DND-41 (cell line): ENCODE measurements at regions not wholly inside any gene's neighbourhood (a gene's known extent, or its start where the extent isn't known, plus 50 kb on each side); places are given as distances from the start of the nearest gene placed in this dataset.

ENCODE experiments used
- EZH2 ChIP-seq: IDR thresholded peaks from 3 replicates; pipeline ENCODE4 v1.6.1; 2012; ENCODE audit warnings: borderline replicate concordance, low read depth, mild to moderate bottlenecking, moderate library complexity, low read length, inconsistent platforms; ENCODE audit not compliant: severe bottlenecking
- TF ChIP-seq, protein P1 (sequence below): IDR thresholded peaks from 2 replicates; pipeline ENCODE4 v1.5.1; 2012; ENCODE audit warnings: borderline replicate concordance, low read length, moderate library complexity, mild to moderate bottlenecking; ENCODE audit not compliant: poor library complexity, severe bottlenecking; ENCODE audit errors: extremely low read depth

DNA sequence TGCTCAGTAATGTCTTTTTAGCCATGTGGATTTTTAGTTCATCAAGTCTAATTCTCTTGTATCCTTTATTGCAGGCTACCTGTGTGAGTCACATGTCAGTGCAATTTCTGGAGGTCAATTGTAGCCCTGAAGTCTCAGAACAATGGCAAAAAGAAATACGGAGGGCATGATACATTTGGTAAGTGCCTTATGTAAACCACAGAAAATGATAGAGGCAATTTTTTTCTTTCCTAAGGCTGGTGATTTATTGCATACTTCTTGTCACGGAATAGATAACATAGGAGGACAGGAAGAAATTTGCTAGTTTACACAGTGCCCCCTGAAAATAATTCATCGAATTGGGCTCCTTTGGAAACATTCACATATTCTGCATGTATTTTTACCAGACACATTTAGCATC lies 235.9 kb downstream of the DMRTA1 start:
- TF ChIP-seq, protein P1, sequence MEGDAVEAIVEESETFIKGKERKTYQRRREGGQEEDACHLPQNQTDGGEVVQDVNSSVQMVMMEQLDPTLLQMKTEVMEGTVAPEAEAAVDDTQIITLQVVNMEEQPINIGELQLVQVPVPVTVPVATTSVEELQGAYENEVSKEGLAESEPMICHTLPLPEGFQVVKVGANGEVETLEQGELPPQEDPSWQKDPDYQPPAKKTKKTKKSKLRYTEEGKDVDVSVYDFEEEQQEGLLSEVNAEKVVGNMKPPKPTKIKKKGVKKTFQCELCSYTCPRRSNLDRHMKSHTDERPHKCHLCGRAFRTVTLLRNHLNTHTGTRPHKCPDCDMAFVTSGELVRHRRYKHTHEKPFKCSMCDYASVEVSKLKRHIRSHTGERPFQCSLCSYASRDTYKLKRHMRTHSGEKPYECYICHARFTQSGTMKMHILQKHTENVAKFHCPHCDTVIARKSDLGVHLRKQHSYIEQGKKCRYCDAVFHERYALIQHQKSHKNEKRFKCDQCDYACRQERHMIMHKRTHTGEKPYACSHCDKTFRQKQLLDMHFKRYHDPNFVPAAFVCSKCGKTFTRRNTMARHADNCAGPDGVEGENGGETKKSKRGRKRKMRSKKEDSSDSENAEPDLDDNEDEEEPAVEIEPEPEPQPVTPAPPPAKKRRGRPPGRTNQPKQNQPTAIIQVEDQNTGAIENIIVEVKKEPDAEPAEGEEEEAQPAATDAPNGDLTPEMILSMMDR: no peak
- TF ChIP-seq EZH2: no peak
